GM21423 (cell line): ENCODE measurements at regions not wholly inside any gene's neighbourhood (a gene's known extent, or its start where the extent isn't known, plus 50 kb on each side); places are given as distances from the start of the nearest gene placed in this dataset.

Experiments used
- ATAC-seq: cut with Tn5 transposase; IDR thresholded peaks from one replicate; pipeline ENCODE4 v1.9.1; 2021; ENCODE audit warnings: mild to moderate bottlenecking, moderate library complexity; ENCODE audit not compliant: unreplicated experiment

GRCh38 chr7:54701982-54702381, 57.0 kb downstream of the SEC61G start:
- ATAC-seq, result no peak

- ATAC-seq, result no peak
Observed at GRCh38 chr7:54699715-54700114, 59.3 kb downstream of the SEC61G start.

GRCh38 chr7:54697659-54698186, 61.3 kb downstream of the SEC61G start:
- no peak for ATAC-seq

- ATAC-seq, result no peak
Observed at GRCh38 chr7:54690892-54691291, 68.1 kb downstream of the SEC61G start.

- no peak for ATAC-seq
Observed at GRCh38 chr7:54690050-54690443, 69.0 kb downstream of the SEC61G start.

GRCh38 chr7:54689394-54690049, 69.5 kb downstream of the SEC61G start:
- no peak for ATAC-seq

- ATAC-seq, result no peak
Observed at GRCh38 chr7:54687462-54688212, 71.4 kb downstream of the SEC61G start.

GRCh38 chr7:54680377-54681005, 78.5 kb downstream of the SEC61G start:
- ATAC-seq, result no peak

- no peak for ATAC-seq
Observed at GRCh38 chr7:54679490-54679817, 79.6 kb downstream of the SEC61G start.

GRCh38 chr7:54678763-54679489, 80.1 kb downstream of the SEC61G start:
- no peak for ATAC-seq

- ATAC-seq, result no peak
Observed at GRCh38 chr7:54674891-54675290, 84.1 kb downstream of the SEC61G start.

- ATAC-seq, result no peak
Observed at GRCh38 chr7:54672519-54672918, 86.5 kb downstream of the SEC61G start.

- ATAC-seq, result peak; percentile 84
Observed at GRCh38 chr7:54664235-54665228, 94.5 kb downstream of the SEC61G start.

- peak; percentile 23 for ATAC-seq
Observed at GRCh38 chr7:54663603-54664234, 95.3 kb downstream of the SEC61G start.

GRCh38 chr7:54663186-54663585, 95.8 kb downstream of the SEC61G start:
- no peak for ATAC-seq

- no peak for ATAC-seq
Observed at GRCh38 chr7:54662701-54663100, 96.3 kb downstream of the SEC61G start.

- no peak for ATAC-seq
Observed at GRCh38 chr7:54653905-54654304, 105.1 kb downstream of the SEC61G start.

- no peak for ATAC-seq
Observed at GRCh38 chr7:54643064-54643463, 100.9 kb downstream of the VSTM2A start.

- ATAC-seq, result no peak
Observed at GRCh38 chr7:54637712-54638396, 95.7 kb downstream of the VSTM2A start.
